Breast epithelium (tissue), 4 donors: ENCODE measurements at regions not wholly inside any gene's neighbourhood (a gene's known extent, or its start where the extent isn't known, plus 50 kb on each side); places are given as distances from the start of the nearest gene placed in this dataset.
"Not testable (repeated sequence)": the region's sequence is repeated elsewhere in the genome, so short reads cannot be mapped to it uniquely, and the experiment has no call there.

ENCODE experiments used
- DNase-seq, 2 donors: peaks; one replicate each; pipeline ENCODE4 v3.0.0-alpha.2; 2019; ENCODE audit warnings: low spot score in 2 of 2
- H3K27ac ChIP-seq, 2 donors: fragments of 200-600 bp; sonication (generic) in 1 of 2; one replicate each; pipeline ENCODE4 v1.5.1; 2016 to 2019; ENCODE audit warnings: mild to moderate bottlenecking in 1 of 2
- H3K27me3 ChIP-seq, 2 donors: fragments of 200-600 bp; sonication (generic) in 1 of 2; one replicate each; pipeline versions ENCODE4 v1.5.1 to v1.6.0; 2017 to 2019; ENCODE audit warnings: control low read depth in 1 of 2, mild to moderate bottlenecking in 1 of 2
- H3K36me3 ChIP-seq: fragments of 200-600 bp; one replicate; pipeline ENCODE4 v1.5.1; 2019
- H3K4me1 ChIP-seq, 2 donors: fragments of 200-600 bp; sonication (generic); one replicate each; pipeline ENCODE4 v1.5.1; 2016 to 2019; ENCODE audit warnings: control low read depth in 1 of 2
- H3K4me3 ChIP-seq, 3 donors: fragments of 200-600 bp; sonication (generic); 1 replicate in 2 of 3; 2 replicates in 1 of 3; pipeline ENCODE4 v1.5.1; 2016 to 2019; ENCODE audit warnings: mild to moderate bottlenecking in 3 of 3, moderate library complexity in 2 of 3
- H3K9me3 ChIP-seq, 2 donors: fragments of 200-600 bp; sonication (generic) in 1 of 2; one replicate each; pipeline ENCODE4 v1.5.1; 2016 to 2019; ENCODE audit warnings: control low read depth in 1 of 2
- CTCF ChIP-seq, 3 donors: fragments of 450-650 bp; IDR thresholded peaks; one replicate each; pipeline ENCODE4 v1.5.1; 2016 to 2017; ENCODE audit warnings: antibody characterized with exemption in 3 of 3, mild to moderate bottlenecking in 3 of 3, moderate library complexity in 3 of 3
- POLR2A ChIP-seq: fragments of 450-650 bp; IDR thresholded peaks from one replicate; pipeline ENCODE4 v1.6.1; 2016; ENCODE audit warnings: antibody characterized with exemption, mild to moderate bottlenecking, moderate library complexity
- POLR2AphosphoS5 ChIP-seq, 3 donors: sonication (generic); formaldehyde crosslinking; IDR thresholded peaks; one replicate each; pipeline ENCODE4 v1.6.1; 2017; ENCODE audit warnings: antibody characterized with exemption in 3 of 3
- intact Hi-C: fragments of 100-400 bp; cut with DNase I; formaldehyde crosslinking; loops from one replicate; pipeline ENCODE4 v1.15.1; 2023; ENCODE audit warnings: low total_unique reads

GRCh38 chr4:19187691-19188090 is 1064.0 kb upstream of the SLIT2 start:
- intact Hi-C loops: no loop called here
- H3K27me3 ChIP-seq: no peaks in the 10 kb centered on the region
- H3K9me3 ChIP-seq: no peaks in the 10 kb centered on the region
- no peak overlapping the region for H3K27ac ChIP-seq
- H3K4me3 ChIP-seq: no peak overlapping the region
- no peaks in the 10 kb centered on the region for H3K4me1 ChIP-seq
- no peak for DNase-seq
- no peak for TF ChIP-seq CTCF (IDR thresholded peaks at IDR 0.05)
- H3K36me3 ChIP-seq: no peaks in the 10 kb centered on the region

GRCh38 chr4:19187096-19187495 is 1064.6 kb upstream of the SLIT2 start:
- Histone ChIP-seq H3K36me3 (no peaks in the 10 kb centered on the region), H3K9me3 (no peaks in the 10 kb centered on the region), H3K27me3 (no peaks in the 10 kb centered on the region), H3K4me1 (no peaks in the 10 kb centered on the region), H3K27ac (no peak overlapping the region), H3K4me3 (no peak overlapping the region)
- intact Hi-C loops: no loop called here
- TF ChIP-seq CTCF (IDR thresholded peaks at IDR 0.05): no peak
- TF ChIP-seq POLR2A: no peak
- TF ChIP-seq POLR2AphosphoS5 (IDR thresholded peaks at IDR 0.05): no peak
- DNase-seq: no peak

DNA sequence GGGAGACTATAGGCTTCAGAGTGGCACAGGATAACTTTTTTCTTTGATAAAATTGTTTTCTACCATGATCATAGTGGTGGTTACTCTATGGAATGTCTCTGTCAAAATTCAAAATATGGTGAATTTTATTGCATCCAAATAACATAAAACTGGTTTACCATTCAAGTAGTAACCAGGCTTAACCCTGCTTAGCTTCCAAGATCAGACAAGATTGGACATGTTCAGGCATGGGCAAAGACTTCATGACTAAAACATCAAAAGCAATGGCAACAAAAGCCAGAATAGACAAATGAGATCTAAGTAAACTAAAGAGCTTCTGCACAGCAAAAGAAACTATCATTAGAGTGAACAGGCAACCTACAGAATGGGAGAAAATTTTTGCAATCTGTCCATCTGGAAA is 1070.1 kb upstream of the SLIT2 start:
- intact Hi-C loops, H3K36me3 ChIP-seq, H3K27me3 ChIP-seq, H3K4me3 ChIP-seq, H3K9me3 ChIP-seq, DNase-seq, H3K27ac ChIP-seq, H3K4me1 ChIP-seq: not testable (repeated sequence)

DNA sequence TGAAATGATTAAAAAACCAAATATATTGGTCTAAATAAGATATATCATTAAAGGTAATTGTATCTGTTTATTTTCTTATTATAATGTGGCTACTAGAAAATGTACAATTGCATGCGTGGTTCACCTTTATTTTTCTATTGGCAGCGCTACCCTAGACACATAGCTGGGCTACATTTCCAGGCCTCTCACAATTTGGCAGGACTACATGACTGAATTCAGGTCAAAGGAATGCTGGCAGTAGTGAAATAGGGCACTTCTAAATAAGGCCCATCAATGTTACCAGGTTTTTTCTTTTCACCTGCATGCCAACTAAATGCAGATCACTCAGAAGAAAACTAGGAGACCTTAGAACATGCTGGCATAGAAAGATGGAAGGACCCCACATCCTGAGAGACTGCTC is 1072.9 kb upstream of the SLIT2 start:
- H3K9me3 ChIP-seq: no peaks in the 10 kb centered on the region
- H3K4me3 ChIP-seq: no peak overlapping the region
- H3K4me1 ChIP-seq: no peaks in the 10 kb centered on the region
- intact Hi-C loops: no loop called here
- H3K27ac ChIP-seq: no peak overlapping the region
- no peak for TF ChIP-seq POLR2A
- no peak for TF ChIP-seq CTCF (IDR thresholded peaks at IDR 0.05)
- TF ChIP-seq POLR2AphosphoS5 (IDR thresholded peaks at IDR 0.05): no peak
- H3K27me3 ChIP-seq: no peaks in the 10 kb centered on the region
- no peak for DNase-seq
- no peaks in the 10 kb centered on the region for H3K36me3 ChIP-seq

DNA sequence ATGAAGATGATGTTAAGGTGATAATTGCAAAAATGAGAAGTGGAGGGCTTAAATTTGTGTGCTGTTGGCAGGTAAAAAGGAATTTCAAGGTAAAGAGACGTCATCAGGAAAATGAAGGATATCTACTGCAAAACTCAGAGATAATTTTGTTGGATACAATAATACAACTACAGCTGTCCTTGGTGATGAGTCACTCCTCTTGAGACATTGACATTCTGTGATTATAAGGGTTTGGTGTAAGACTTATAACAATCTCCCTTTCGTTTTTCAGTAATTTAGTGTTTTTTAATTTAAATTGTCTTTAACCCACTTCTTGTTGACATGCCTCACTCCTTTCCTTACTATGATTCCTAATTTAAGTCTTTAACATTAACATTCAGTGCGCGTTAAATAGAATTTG is 1074.1 kb upstream of the SLIT2 start:
- intact Hi-C loops: no loop called here
- H3K4me1 ChIP-seq: no peaks in the 10 kb centered on the region
- no peak overlapping the region for H3K27ac ChIP-seq
- no peak overlapping the region for H3K4me3 ChIP-seq
- H3K9me3 ChIP-seq: no peaks in the 10 kb centered on the region
- no peak for DNase-seq
- no peak for TF ChIP-seq POLR2AphosphoS5 (IDR thresholded peaks at IDR 0.05)
- no peak for TF ChIP-seq CTCF (IDR thresholded peaks at IDR 0.05)
- no peak for TF ChIP-seq POLR2A
- H3K36me3 ChIP-seq: no peaks in the 10 kb centered on the region
- no peaks in the 10 kb centered on the region for H3K27me3 ChIP-seq

GRCh38 chr4:19171832-19172231 is 1079.9 kb upstream of the SLIT2 start:
- Histone ChIP-seq H3K27ac (no peak overlapping the region), H3K4me3 (no peak overlapping the region), H3K36me3 (no peaks in the 10 kb centered on the region), H3K9me3 (no peaks in the 10 kb centered on the region), H3K27me3 (no peaks in the 10 kb centered on the region), H3K4me1 (no peaks in the 10 kb centered on the region)
- TF ChIP-seq CTCF (IDR thresholded peaks at IDR 0.05): no peak
- no peak for TF ChIP-seq POLR2A
- no peak for TF ChIP-seq POLR2AphosphoS5 (IDR thresholded peaks at IDR 0.05)
- intact Hi-C loops: no loop called here
- DNase-seq: no peak
